Keratinocyte (primary cell): ENCODE measurements at regions not wholly inside any gene's neighbourhood (a gene's known extent, or its start where the extent isn't known, plus 50 kb on each side); places are given as distances from the start of the nearest gene placed in this dataset.

Source experiments
- DNase-seq: peaks from one replicate; pipeline ENCODE4 v3.0.0-alpha.2; 2011; ENCODE audit warnings: low read depth, missing footprints, low spot score
- FAIRE-seq: peaks from 2 replicates; lab custom pipeline; 2011; peaks lifted over from hg19 to GRCh38; lab: Jason Lieb, UNC
- H2AFZ ChIP-seq: 2 replicates; pipeline ENCODE4 v1.6.0; 2012; ENCODE audit warnings: low read length, control low read depth, inconsistent platforms; ENCODE audit not compliant: control insufficient read depth
- H3K27ac ChIP-seq: 2 replicates; pipeline ENCODE4 v1.5.1; 2011; ENCODE audit warnings: low read length; ENCODE audit not compliant: control insufficient read depth, insufficient read depth
- H3K27me3 ChIP-seq: 3 replicates; pipeline ENCODE4 v1.6.0; 2011; ENCODE audit warnings: low read length; ENCODE audit not compliant: control insufficient read depth, insufficient read depth; ENCODE audit errors: extremely low read depth
- H3K36me3 ChIP-seq, 2 experiments: 2 replicates in 1 of 2; 3 replicates in 1 of 2; pipeline ENCODE4 v1.5.1; 2011; ENCODE audit warnings: low read length in 2 of 2, mild to moderate bottlenecking in 1 of 2; ENCODE audit not compliant: control insufficient read depth in 2 of 2, insufficient read depth in 2 of 2; ENCODE audit errors: extremely low read depth in 1 of 2
- H3K4me1 ChIP-seq: 3 replicates; pipeline ENCODE4 v1.5.1; 2011; ENCODE audit warnings: low read length; ENCODE audit not compliant: control insufficient read depth, insufficient read depth; ENCODE audit errors: extremely low read depth
- H3K4me2 ChIP-seq: 3 replicates; pipeline ENCODE4 v1.6.0; 2011; ENCODE audit warnings: low read depth, low read length; ENCODE audit not compliant: control insufficient read depth, insufficient read depth; ENCODE audit errors: extremely low read depth
- H3K4me3 ChIP-seq, 3 experiments: fragments of 200-600 bp in 1 of 3; sonication (generic) in 1 of 3; 2 replicates in 2 of 3; 3 replicates in 1 of 3; pipeline ENCODE4 v1.5.1; 2011 to 2016; ENCODE audit warnings: low read length in 3 of 3, mild to moderate bottlenecking in 3 of 3, control low read depth in 2 of 3, inconsistent platforms in 1 of 3, low read depth in 1 of 3, mixed read lengths in 1 of 3, mixed run types in 1 of 3, moderate library complexity in 1 of 3; ENCODE audit not compliant: control insufficient read depth in 2 of 3, insufficient read depth in 2 of 3; ENCODE audit errors: extremely low read depth in 1 of 3
- H3K79me2 ChIP-seq: 2 replicates; pipeline ENCODE4 v1.6.0; 2012; ENCODE audit warnings: low read length; ENCODE audit not compliant: control insufficient read depth, insufficient read depth
- H3K9ac ChIP-seq: 3 replicates; pipeline ENCODE4 v1.6.0; 2011; ENCODE audit warnings: low read length; ENCODE audit not compliant: control insufficient read depth, insufficient read depth; ENCODE audit errors: extremely low read depth
- H3K9me1 ChIP-seq: 3 replicates; pipeline ENCODE4 v1.6.0; 2011; ENCODE audit warnings: low read length; ENCODE audit not compliant: control insufficient read depth, insufficient read depth; ENCODE audit errors: extremely low read depth
- H3K9me3 ChIP-seq: 2 replicates; pipeline ENCODE4 v1.5.1; 2012; ENCODE audit warnings: low read depth, low read length; ENCODE audit not compliant: control insufficient read depth
- H4K20me1 ChIP-seq: 3 replicates; pipeline ENCODE4 v1.6.0; 2011; ENCODE audit warnings: low read length; ENCODE audit not compliant: control insufficient read depth, insufficient read depth; ENCODE audit errors: extremely low read depth
- CTCF ChIP-seq, 3 experiments: IDR thresholded peaks in 1 of 3; conservative IDR thresholded peaks in 1 of 3; optimal IDR thresholded peaks in 1 of 3; 2 replicates in 2 of 3; 3 replicates in 1 of 3; pipeline versions ENCODE3 to v1.5.1; 2011; ENCODE audit warnings: low read length in 3 of 3, mild to moderate bottlenecking in 3 of 3, moderate library complexity in 2 of 3, control low read depth in 1 of 3, inconsistent platforms in 1 of 3; ENCODE audit not compliant: insufficient read depth in 2 of 3; ENCODE audit errors: extremely low read depth in 1 of 3
- EZH2 ChIP-seq: IDR thresholded peaks from one replicate; pipeline ENCODE4 v1.6.1; 2012; ENCODE audit warnings: inconsistent platforms, mild to moderate bottlenecking, low read length, moderate library complexity
- dilution Hi-C: fragments of 300-500 bp; cut with MboI; formaldehyde crosslinking; loops from one replicate; pipeline ENCODE4 v1.7.0; 2020; ENCODE audit warnings: low sequenced_read_pairs; ENCODE audit not compliant: extremely low pct_ligation_motif_present

GRCh38 chr6:67653561-67653960, 981.5 kb upstream of the ADGRB3 start:
- FAIRE-seq (no peak), DNase-seq (no peak)
- Histone ChIP-seq H2AFZ (no peak overlapping the region), H3K9me1 (no peaks in the 10 kb centered on the region), H3K27me3 (no peaks in the 10 kb centered on the region), H3K36me3 (no peaks in the 10 kb centered on the region), H4K20me1 (no peaks in the 10 kb centered on the region), H3K27ac (no peak overlapping the region), H3K9me3 (no peaks in the 10 kb centered on the region), H3K9ac (no peak overlapping the region), H3K79me2 (no peaks in the 10 kb centered on the region), H3K4me2 (no peak overlapping the region), H3K4me3 (no peak overlapping the region), H3K4me1 (no peaks in the 10 kb centered on the region)
- dilution Hi-C loops, result no loop called here
- TF ChIP-seq EZH2, result no peak
- TF ChIP-seq CTCF (optimal IDR thresholded peaks at IDR 0.05 in 1 of 3, IDR thresholded peaks at IDR 0.05 in 1 of 3, conservative IDR thresholded peaks at IDR 0.05 in 1 of 3; ENCODE audit: extremely low read depth in 1 of 3, insufficient read depth in 2 of 3, low read length in 3 of 3), result no peak

- dilution Hi-C loops, result no loop called here
- H3K9ac ChIP-seq, result no peak overlapping the region
- no peak for TF ChIP-seq CTCF (optimal IDR thresholded peaks at IDR 0.05 in 1 of 3, IDR thresholded peaks at IDR 0.05 in 1 of 3, conservative IDR thresholded peaks at IDR 0.05 in 1 of 3; ENCODE audit: extremely low read depth in 1 of 3, insufficient read depth in 2 of 3, low read length in 3 of 3)
- no peak for TF ChIP-seq EZH2
These were observed 988.5 kb upstream of the ADGRB3 start for GRCh38 chr6:67646550-67646949.

More at GRCh38 chr6:67646550-67646949, 988.5 kb upstream of the ADGRB3 start:
- FAIRE-seq (no peak), DNase-seq (no peak)
- no peaks in the 10 kb centered on the region for H3K9me1 ChIP-seq
- no peak overlapping the region for H2AFZ ChIP-seq
- no peaks in the 10 kb centered on the region for H3K36me3 ChIP-seq
- no peak overlapping the region for H3K27ac ChIP-seq
- H3K4me1 ChIP-seq, result no peaks in the 10 kb centered on the region
- H3K4me3 ChIP-seq, result no peak overlapping the region
- H3K79me2 ChIP-seq, result no peaks in the 10 kb centered on the region
- H3K4me2 ChIP-seq, result no peak overlapping the region
- H4K20me1 ChIP-seq, result no peaks in the 10 kb centered on the region
- H3K27me3 ChIP-seq, result no peaks in the 10 kb centered on the region
- no peaks in the 10 kb centered on the region for H3K9me3 ChIP-seq
